ENCODE measurements at regions not wholly inside any gene's neighbourhood (a gene's known extent, or its start where the extent isn't known, plus 50 kb on each side); places are given as distances from the start of the nearest gene placed in this dataset.
A peak's percentile ranks its signal among the peaks of the same experiment; 100 is the strongest.

- Histone ChIP-seq H3K27me3 (no peaks in the 10 kb centered on the region), H3K4me1 (peaks cover 16% of the 10 kb centered on the region), H3K36me3 (replicated peaks in 1 of 2; ENCODE audit: insufficient read depth in 1 of 2, low read depth in 2 of 2) (no peaks in the 10 kb centered on the region), H3K9me3 (no peaks in the 10 kb centered on the region), H3K4me3 (no peak overlapping the region), H3K27ac (no peak overlapping the region)
- no peak for ATAC-seq
- DNase-seq: no peak
- intact Hi-C loops (cut with DNase I): no loop called here
- whole genome bisulfite sequencing, 2 donors: 74 to 75% methylated on average over 4 of the region's 4 CpGs
- no peak for TF ChIP-seq POLR2A (IDR thresholded peaks at IDR 0.05)
- TF ChIP-seq, protein P1, sequence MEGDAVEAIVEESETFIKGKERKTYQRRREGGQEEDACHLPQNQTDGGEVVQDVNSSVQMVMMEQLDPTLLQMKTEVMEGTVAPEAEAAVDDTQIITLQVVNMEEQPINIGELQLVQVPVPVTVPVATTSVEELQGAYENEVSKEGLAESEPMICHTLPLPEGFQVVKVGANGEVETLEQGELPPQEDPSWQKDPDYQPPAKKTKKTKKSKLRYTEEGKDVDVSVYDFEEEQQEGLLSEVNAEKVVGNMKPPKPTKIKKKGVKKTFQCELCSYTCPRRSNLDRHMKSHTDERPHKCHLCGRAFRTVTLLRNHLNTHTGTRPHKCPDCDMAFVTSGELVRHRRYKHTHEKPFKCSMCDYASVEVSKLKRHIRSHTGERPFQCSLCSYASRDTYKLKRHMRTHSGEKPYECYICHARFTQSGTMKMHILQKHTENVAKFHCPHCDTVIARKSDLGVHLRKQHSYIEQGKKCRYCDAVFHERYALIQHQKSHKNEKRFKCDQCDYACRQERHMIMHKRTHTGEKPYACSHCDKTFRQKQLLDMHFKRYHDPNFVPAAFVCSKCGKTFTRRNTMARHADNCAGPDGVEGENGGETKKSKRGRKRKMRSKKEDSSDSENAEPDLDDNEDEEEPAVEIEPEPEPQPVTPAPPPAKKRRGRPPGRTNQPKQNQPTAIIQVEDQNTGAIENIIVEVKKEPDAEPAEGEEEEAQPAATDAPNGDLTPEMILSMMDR (IDR thresholded peaks at IDR 0.05): no peak
Measured at GRCh38 chr14:100010679-100011078, 54.5 kb upstream of the EVL start.

GRCh38 chr14:100011628-100012325 lies 53.4 kb upstream of the EVL start:
- DNase-seq: no peak

GRCh38 chr14:100012478-100013327 lies 52.5 kb upstream of the EVL start:
- intact Hi-C loops (cut with DNase I): no loop called here
- no peaks in the 10 kb centered on the region for H3K36me3 ChIP-seq (replicated peaks in 1 of 2; ENCODE audit: insufficient read depth in 1 of 2, low read depth in 2 of 2)
- no peak for ATAC-seq
- WGBS, 2 donors: 75 to 88% methylated on average over 2 of the region's 2 CpGs
- TF ChIP-seq POLR2A (IDR thresholded peaks at IDR 0.05): no peak
- TF ChIP-seq, protein P1 (IDR thresholded peaks at IDR 0.05): no peak
- H3K9me3 ChIP-seq: no peaks in the 10 kb centered on the region
- DNase-seq: no peak
- H3K4me1 ChIP-seq: peaks cover 16% of the 10 kb centered on the region
- no peak overlapping the region for H3K4me3 ChIP-seq
- no peak overlapping the region for H3K27ac ChIP-seq
- no peaks in the 10 kb centered on the region for H3K27me3 ChIP-seq

More at GRCh38 chr14:100011628-100012325, 53.4 kb upstream of the EVL start:
- H3K4me1 ChIP-seq: peaks cover 16% of the 10 kb centered on the region
- no peak for ATAC-seq
- no peaks in the 10 kb centered on the region for H3K27me3 ChIP-seq
- TF ChIP-seq POLR2A (IDR thresholded peaks at IDR 0.05): no peak
- TF ChIP-seq, protein P1 (IDR thresholded peaks at IDR 0.05): no peak
- intact Hi-C loops (cut with DNase I): no loop called here
- no peaks in the 10 kb centered on the region for H3K36me3 ChIP-seq (replicated peaks in 1 of 2; ENCODE audit: insufficient read depth in 1 of 2, low read depth in 2 of 2)
- WGBS, 2 donors: 78 to 82% methylated on average over 3 of the region's 3 CpGs
- H3K27ac ChIP-seq: no peak overlapping the region
- H3K9me3 ChIP-seq: no peaks in the 10 kb centered on the region
- H3K4me3 ChIP-seq: no peak overlapping the region

DNA sequence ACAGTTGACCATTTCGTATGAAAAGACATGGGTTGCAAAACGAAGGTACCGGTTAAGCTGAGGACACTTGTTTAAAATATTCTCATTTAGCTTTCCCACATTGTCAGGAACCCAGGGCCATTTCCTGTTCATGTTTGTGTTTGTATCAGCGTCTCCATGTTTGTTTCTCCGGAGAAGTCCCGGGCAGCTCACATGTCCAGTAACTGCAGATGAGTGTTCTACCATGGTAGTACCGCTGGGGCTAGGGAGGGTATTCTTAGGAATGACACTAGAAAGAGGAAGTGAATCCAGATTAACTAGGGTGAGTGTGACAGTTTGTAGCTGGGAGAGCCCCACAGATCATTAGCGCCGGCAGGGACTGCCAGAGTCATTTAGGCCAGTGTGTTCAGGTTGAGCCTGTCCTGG lies 50.0 kb upstream of the EVL start:
- peak in 1 of 4 donors; percentile 7 for DNase-seq
- Histone ChIP-seq H3K27me3 (no peaks in the 10 kb centered on the region), H3K9me3 (no peaks in the 10 kb centered on the region), H3K4me1 (peaks cover 16% of the 10 kb centered on the region), H3K36me3 (replicated peaks in 1 of 2; ENCODE audit: insufficient read depth in 1 of 2, low read depth in 2 of 2) (no peaks in the 10 kb centered on the region), H3K4me3 (no peak overlapping the region), H3K27ac (no peak overlapping the region)
- 79 to 90% methylated on average over 9 of the region's 9 CpGs for WGBS, 2 donors
- no peak for TF ChIP-seq POLR2A (IDR thresholded peaks at IDR 0.05)
- TF ChIP-seq, protein P1 (IDR thresholded peaks at IDR 0.05): no peak
- no peak for ATAC-seq
- intact Hi-C loops (cut with DNase I): no loop called here
